Upper lobe of right lung (tissue), 1 donor: ENCODE measurements at regions not wholly inside any gene's neighbourhood (a gene's known extent, or its start where the extent isn't known, plus 50 kb on each side); places are given as distances from the start of the nearest gene placed in this dataset.

ENCODE experiments used
- ATAC-seq: fragments of 200-7000 bp; cut with Tn5 transposase; one replicate; pipeline ENCODE4 v1.9.1; 2020; ENCODE audit warnings: mild to moderate bottlenecking, moderate library complexity
- DNase-seq: peaks from one replicate; pipeline ENCODE4 v3.0.0-alpha.2; 2020
- H3K27ac ChIP-seq: fragments of 200-600 bp; one replicate; pipeline ENCODE4 v1.8.0; 2022
- H3K27me3 ChIP-seq: fragments of 200-600 bp; one replicate; pipeline ENCODE4 v1.8.0; 2022; ENCODE audit warnings: mild to moderate bottlenecking
- H3K36me3 ChIP-seq: fragments of 200-600 bp; one replicate; pipeline ENCODE4 v1.8.0; 2022
- H3K4me1 ChIP-seq: fragments of 200-600 bp; one replicate; pipeline ENCODE4 v1.8.0; 2022
- H3K4me3 ChIP-seq: fragments of 200-600 bp; one replicate; pipeline ENCODE4 v1.8.0; 2022; ENCODE audit warnings: mild to moderate bottlenecking
- H3K9me3 ChIP-seq: fragments of 200-600 bp; one replicate; pipeline ENCODE4 v1.8.0; 2022
- intact Hi-C: fragments of 100-400 bp; cut with DNase I; formaldehyde crosslinking; loops from one replicate; pipeline ENCODE4 v1.11.0; 2022
- TF ChIP-seq, protein P1 (sequence below): fragments of 200-600 bp; IDR thresholded peaks from one replicate; pipeline ENCODE4 v1.8.0; 2022; ENCODE audit warnings: antibody characterized with exemption
- donor health status: DM: no; HTN: yes; CAD: no; lungs with severe emphysema.

DNA sequence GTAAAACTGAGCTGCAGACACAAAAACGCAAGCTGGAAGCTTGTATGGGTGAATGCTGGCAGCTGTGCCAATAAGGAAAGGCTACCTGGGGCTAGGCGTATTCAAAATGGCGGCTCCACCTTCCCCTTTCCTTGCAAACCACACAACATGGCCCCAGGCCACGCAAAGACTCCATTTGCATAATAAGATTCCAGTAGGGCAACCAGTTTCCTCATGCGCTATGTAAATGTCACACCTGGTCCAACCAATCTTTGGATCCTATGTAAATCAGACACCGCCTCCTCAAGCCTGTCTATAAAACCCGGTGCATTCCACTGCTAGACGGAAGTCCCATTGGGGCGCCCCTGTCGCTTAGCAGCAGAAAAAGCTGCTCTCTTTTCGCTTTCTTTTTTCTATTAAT, 505.9 kb upstream of the BTBD3 start:
- Histone ChIP-seq H3K4me3 (no peak overlapping the region), H3K27ac (no peak overlapping the region), H3K9me3 (no peaks in the 10 kb centered on the region), H3K36me3 (no peaks in the 10 kb centered on the region), H3K4me1 (no peaks in the 10 kb centered on the region), H3K27me3 (no peaks in the 10 kb centered on the region)
- DNase-seq, result no peak
- TF ChIP-seq, protein P1, sequence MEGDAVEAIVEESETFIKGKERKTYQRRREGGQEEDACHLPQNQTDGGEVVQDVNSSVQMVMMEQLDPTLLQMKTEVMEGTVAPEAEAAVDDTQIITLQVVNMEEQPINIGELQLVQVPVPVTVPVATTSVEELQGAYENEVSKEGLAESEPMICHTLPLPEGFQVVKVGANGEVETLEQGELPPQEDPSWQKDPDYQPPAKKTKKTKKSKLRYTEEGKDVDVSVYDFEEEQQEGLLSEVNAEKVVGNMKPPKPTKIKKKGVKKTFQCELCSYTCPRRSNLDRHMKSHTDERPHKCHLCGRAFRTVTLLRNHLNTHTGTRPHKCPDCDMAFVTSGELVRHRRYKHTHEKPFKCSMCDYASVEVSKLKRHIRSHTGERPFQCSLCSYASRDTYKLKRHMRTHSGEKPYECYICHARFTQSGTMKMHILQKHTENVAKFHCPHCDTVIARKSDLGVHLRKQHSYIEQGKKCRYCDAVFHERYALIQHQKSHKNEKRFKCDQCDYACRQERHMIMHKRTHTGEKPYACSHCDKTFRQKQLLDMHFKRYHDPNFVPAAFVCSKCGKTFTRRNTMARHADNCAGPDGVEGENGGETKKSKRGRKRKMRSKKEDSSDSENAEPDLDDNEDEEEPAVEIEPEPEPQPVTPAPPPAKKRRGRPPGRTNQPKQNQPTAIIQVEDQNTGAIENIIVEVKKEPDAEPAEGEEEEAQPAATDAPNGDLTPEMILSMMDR, result no peak
- ATAC-seq, result no peak
- intact Hi-C loops, result no loop called here

DNA sequence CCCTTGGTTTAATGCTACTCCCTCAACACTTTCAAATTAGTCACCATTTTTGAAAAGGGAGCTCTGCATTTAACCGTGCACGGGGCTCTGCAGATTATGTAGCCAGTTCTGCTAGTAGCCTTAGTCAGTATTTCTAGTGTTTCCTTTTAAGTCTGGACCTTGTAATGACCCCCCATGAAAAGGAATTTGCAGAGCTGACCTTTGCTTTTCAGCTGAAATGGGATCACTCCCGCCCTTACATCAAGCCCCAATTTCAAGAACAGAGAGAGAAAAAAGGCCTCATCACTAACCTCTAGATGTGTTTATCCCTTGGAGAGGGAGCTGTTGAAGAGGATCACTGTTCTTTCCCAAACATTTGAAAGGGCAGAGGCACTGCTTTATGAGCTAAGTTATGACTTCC, 490.7 kb upstream of the BTBD3 start:
- DNase-seq, result no peak
- intact Hi-C loops, result no loop called here
- ATAC-seq, result no peak
- Histone ChIP-seq H3K9me3 (no peaks in the 10 kb centered on the region), H3K36me3 (no peaks in the 10 kb centered on the region), H3K4me1 (no peaks in the 10 kb centered on the region), H3K27ac (no peak overlapping the region), H3K27me3 (no peaks in the 10 kb centered on the region), H3K4me3 (no peak overlapping the region)
- TF ChIP-seq, protein P1, result no peak

DNA sequence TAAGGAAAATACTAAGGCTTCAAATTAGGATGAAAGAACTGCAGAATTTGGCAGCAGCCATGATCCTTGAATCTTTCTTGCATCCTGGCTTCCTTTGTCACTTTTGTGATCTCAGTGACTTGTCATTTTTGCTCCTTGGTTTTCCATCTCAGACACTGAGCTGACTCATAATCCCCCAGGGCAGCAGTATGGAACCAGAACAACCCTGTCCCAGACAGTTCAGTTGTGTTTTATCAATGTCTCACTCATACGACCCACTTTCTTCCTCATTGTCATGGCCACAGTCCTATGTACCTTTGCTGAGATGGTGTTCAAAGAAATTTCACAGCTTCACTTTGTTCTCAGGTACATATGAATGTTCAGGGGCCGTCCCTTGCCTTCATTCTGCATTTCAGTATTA, 488.5 kb upstream of the BTBD3 start:
- no peaks in the 10 kb centered on the region for H3K36me3 ChIP-seq
- TF ChIP-seq, protein P1, result no peak
- H3K4me3 ChIP-seq, result no peak overlapping the region
- H3K4me1 ChIP-seq, result no peaks in the 10 kb centered on the region
- no peak overlapping the region for H3K27ac ChIP-seq
- DNase-seq (no peak), ATAC-seq (no peak)
- no peaks in the 10 kb centered on the region for H3K27me3 ChIP-seq
- H3K9me3 ChIP-seq, result no peaks in the 10 kb centered on the region
- intact Hi-C loops, result no loop called here

DNA sequence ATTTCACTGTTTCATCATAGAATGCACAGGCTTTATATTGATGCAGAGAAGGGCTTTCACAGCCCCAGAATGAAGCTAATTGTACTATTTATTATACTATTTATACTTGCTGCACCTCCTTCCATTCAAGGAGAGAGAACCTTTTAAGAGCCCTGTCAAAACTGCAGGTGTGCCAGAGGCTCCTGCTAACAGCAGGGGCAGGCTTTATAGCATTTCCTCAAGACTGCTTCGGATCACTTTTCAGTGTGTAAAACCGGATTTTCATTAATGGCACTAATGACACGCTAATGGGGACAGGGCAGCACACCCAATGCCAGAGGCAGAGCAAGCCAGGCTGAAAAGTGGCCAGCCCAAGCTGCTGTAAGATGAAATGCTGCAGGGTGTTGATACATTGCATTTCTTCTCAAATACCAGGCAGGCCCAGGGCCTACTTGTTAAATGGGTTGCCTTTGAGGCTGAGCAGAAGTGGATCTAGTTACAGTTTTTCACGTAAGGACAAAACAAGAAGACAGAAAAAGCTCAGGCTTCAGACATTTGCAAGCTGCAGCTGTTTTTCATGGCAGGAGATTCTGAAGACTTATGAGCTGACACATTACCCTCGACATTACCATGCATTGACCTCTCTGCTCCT, 487.7 kb upstream of the BTBD3 start:
- ATAC-seq (no peak), DNase-seq (no peak)
- no peak overlapping the region for H3K27ac ChIP-seq
- no peaks in the 10 kb centered on the region for H3K27me3 ChIP-seq
- TF ChIP-seq, protein P1, result no peak
- no peaks in the 10 kb centered on the region for H3K36me3 ChIP-seq
- intact Hi-C loops, result no loop called here
- H3K4me3 ChIP-seq, result no peak overlapping the region
- no peaks in the 10 kb centered on the region for H3K4me1 ChIP-seq
- no peaks in the 10 kb centered on the region for H3K9me3 ChIP-seq

DNA sequence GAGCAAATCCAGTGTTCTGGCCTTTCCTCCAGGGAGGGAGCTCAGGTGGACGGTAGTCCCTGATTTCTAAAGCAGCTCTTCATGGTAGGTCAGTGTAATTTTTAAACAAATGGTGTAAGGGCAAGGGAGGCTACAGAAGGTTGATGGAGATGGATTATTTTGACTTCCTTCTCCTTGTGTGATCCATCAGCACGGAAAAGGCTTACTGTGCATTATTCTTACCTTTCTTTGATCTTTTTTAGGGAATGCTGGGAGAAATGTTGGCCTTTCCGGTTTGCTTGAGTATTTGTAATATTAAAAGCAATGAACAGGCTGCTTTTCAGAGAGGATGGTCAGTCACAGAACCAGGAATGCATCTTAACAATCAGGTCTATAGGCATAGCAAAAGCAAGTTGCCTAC, 487.0 kb upstream of the BTBD3 start:
- DNase-seq (no peak), ATAC-seq (no peak)
- H3K9me3 ChIP-seq, result peaks cover 3% of the 10 kb centered on the region
- no peak overlapping the region for H3K27ac ChIP-seq
- TF ChIP-seq, protein P1, result no peak
- intact Hi-C loops, result no loop called here
- no peaks in the 10 kb centered on the region for H3K27me3 ChIP-seq
- H3K4me1 ChIP-seq, result no peaks in the 10 kb centered on the region
- H3K36me3 ChIP-seq, result no peaks in the 10 kb centered on the region
- H3K4me3 ChIP-seq, result no peak overlapping the region

DNA sequence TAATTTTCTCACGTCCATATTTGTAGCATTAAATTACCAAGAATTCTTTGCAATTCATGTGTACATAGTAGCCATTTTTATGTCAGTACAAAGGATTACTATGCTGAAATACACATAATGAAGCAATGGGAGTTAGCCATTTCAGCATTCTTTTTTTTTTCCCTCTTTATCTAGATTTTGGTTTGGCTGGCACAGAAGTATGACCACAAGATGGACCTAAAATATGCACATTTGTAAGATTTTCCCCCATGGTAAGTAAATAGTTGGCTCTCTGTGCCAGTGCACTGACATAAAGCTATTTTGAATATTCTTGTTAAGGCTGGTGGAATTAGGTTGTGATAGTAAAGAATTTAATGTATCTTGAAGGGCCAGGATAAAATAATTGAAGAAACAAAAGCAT, 486.1 kb upstream of the BTBD3 start:
- H3K4me3 ChIP-seq, result no peak overlapping the region
- TF ChIP-seq, protein P1, result no peak
- H3K4me1 ChIP-seq, result no peaks in the 10 kb centered on the region
- peaks cover 3% of the 10 kb centered on the region for H3K9me3 ChIP-seq
- H3K36me3 ChIP-seq, result no peaks in the 10 kb centered on the region
- H3K27me3 ChIP-seq, result no peaks in the 10 kb centered on the region
- DNase-seq (no peak), ATAC-seq (no peak)
- intact Hi-C loops, result no loop called here
- no peak overlapping the region for H3K27ac ChIP-seq
